Tibial artery (tissue), 4 donors: ENCODE measurements at regions not wholly inside any gene's neighbourhood (a gene's known extent, or its start where the extent isn't known, plus 50 kb on each side); places are given as distances from the start of the nearest gene placed in this dataset.

Experiments
- DNase-seq, 2 donors: peaks; one replicate each; pipeline ENCODE4 v3.0.0-alpha.2; 2019
- H3K27ac ChIP-seq, 2 donors: fragments of 200-600 bp; sonication (generic) in 1 of 2; 1 replicate in 1 of 2; 2 replicates in 1 of 2; pipeline ENCODE4 v1.5.1; 2018 to 2019; ENCODE audit warnings: mild to moderate bottlenecking in 1 of 2
- H3K27me3 ChIP-seq, 2 donors: fragments of 200-600 bp; sonication (generic) in 1 of 2; one replicate each; pipeline versions ENCODE4 v1.5.1 to v1.6.0; 2016 to 2019
- H3K36me3 ChIP-seq, 3 donors: fragments of 200-600 bp; sonication (generic) in 2 of 3; one replicate each; pipeline ENCODE4 v1.5.1; 2016 to 2019; ENCODE audit warnings: mild to moderate bottlenecking in 2 of 3
- H3K4me1 ChIP-seq, 4 donors: fragments of 200-600 bp; sonication (generic) in 2 of 4; 1 replicate in 3 of 4; 2 replicates in 1 of 4; pipeline ENCODE4 v1.5.1; 2016 to 2019
- H3K4me3 ChIP-seq, 2 donors: fragments of 200-600 bp; sonication (generic) in 1 of 2; 1 replicate in 1 of 2; 2 replicates in 1 of 2; pipeline ENCODE4 v1.5.1; 2018 to 2019; ENCODE audit warnings: mild to moderate bottlenecking in 2 of 2
- H3K9me3 ChIP-seq, 3 donors: fragments of 200-600 bp; sonication (generic) in 1 of 3; one replicate each; pipeline ENCODE4 v1.5.1; 2016 to 2019
- intact Hi-C: fragments of 100-400 bp; cut with DNase I; formaldehyde crosslinking; loops from one replicate; pipeline ENCODE4 v1.15.0; 2023; ENCODE audit warnings: low total_unique reads
- TF ChIP-seq, protein P1 (sequence below), 2 experiments: fragments of 200-600 bp in 1 of 2; fragments of 450-650 bp in 1 of 2; IDR thresholded peaks; one replicate each; pipeline ENCODE4 v1.5.1; 2017 to 2019; ENCODE audit warnings: antibody characterized with exemption in 2 of 2, mild to moderate bottlenecking in 1 of 2, moderate library complexity in 1 of 2

DNA sequence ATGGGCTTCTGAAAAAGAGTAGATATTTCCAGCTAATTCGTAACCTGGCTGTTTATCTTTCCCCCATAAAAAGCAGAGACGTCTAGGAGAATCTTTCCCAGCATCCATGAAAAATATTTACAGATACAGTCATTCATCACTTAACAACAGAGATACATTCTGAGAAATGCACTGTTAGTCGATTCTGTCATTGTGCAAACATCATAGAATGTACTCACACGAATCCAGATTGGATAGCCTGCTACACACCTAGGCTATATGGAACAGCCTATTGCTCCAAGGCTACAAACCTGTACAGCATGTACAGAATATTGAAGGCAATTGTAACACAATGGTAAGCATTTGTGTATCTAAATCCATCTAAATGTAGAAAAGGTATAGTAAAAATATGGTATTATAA lies 530.2 kb upstream of the NBEA start:
- Histone ChIP-seq H3K4me1 (no peaks in the 10 kb centered on the region), H3K27ac (no peak overlapping the region), H3K27me3 (no peaks in the 10 kb centered on the region), H3K4me3 (no peak overlapping the region), H3K36me3 (no peaks in the 10 kb centered on the region), H3K9me3 (no peaks in the 10 kb centered on the region)
- intact Hi-C loops = no loop called here
- no peak for DNase-seq
- TF ChIP-seq, protein P1, sequence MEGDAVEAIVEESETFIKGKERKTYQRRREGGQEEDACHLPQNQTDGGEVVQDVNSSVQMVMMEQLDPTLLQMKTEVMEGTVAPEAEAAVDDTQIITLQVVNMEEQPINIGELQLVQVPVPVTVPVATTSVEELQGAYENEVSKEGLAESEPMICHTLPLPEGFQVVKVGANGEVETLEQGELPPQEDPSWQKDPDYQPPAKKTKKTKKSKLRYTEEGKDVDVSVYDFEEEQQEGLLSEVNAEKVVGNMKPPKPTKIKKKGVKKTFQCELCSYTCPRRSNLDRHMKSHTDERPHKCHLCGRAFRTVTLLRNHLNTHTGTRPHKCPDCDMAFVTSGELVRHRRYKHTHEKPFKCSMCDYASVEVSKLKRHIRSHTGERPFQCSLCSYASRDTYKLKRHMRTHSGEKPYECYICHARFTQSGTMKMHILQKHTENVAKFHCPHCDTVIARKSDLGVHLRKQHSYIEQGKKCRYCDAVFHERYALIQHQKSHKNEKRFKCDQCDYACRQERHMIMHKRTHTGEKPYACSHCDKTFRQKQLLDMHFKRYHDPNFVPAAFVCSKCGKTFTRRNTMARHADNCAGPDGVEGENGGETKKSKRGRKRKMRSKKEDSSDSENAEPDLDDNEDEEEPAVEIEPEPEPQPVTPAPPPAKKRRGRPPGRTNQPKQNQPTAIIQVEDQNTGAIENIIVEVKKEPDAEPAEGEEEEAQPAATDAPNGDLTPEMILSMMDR (IDR thresholded peaks at IDR 0.05) = no peak

GRCh38 chr13:34412295-34412694 lies 529.8 kb upstream of the NBEA start:
- H3K36me3 ChIP-seq = no peaks in the 10 kb centered on the region
- DNase-seq = no peak
- H3K27ac ChIP-seq = no peak overlapping the region
- no peaks in the 10 kb centered on the region for H3K27me3 ChIP-seq
- H3K4me3 ChIP-seq = no peak overlapping the region
- no peaks in the 10 kb centered on the region for H3K4me1 ChIP-seq
- intact Hi-C loops = no loop called here
- TF ChIP-seq, protein P1 (IDR thresholded peaks at IDR 0.05) = no peak
- no peaks in the 10 kb centered on the region for H3K9me3 ChIP-seq

GRCh38 chr13:34412817-34413375 lies 529.2 kb upstream of the NBEA start:
- H3K4me1 ChIP-seq = no peaks in the 10 kb centered on the region
- TF ChIP-seq, protein P1 (IDR thresholded peaks at IDR 0.05) = no peak
- intact Hi-C loops = no loop called here
- no peak overlapping the region for H3K27ac ChIP-seq
- H3K27me3 ChIP-seq = no peaks in the 10 kb centered on the region
- H3K9me3 ChIP-seq = no peaks in the 10 kb centered on the region
- H3K4me3 ChIP-seq = no peak overlapping the region
- DNase-seq = no peak
- H3K36me3 ChIP-seq = no peaks in the 10 kb centered on the region

- Histone ChIP-seq H3K4me1 (no peaks in the 10 kb centered on the region), H3K36me3 (no peaks in the 10 kb centered on the region), H3K9me3 (no peaks in the 10 kb centered on the region), H3K27ac (no peak overlapping the region), H3K27me3 (no peaks in the 10 kb centered on the region), H3K4me3 (no peak overlapping the region)
- TF ChIP-seq, protein P1 (IDR thresholded peaks at IDR 0.05) = no peak
- intact Hi-C loops = no loop called here
- no peak for DNase-seq
These were observed 528.4 kb upstream of the NBEA start for GRCh38 chr13:34413538-34414210.

DNA sequence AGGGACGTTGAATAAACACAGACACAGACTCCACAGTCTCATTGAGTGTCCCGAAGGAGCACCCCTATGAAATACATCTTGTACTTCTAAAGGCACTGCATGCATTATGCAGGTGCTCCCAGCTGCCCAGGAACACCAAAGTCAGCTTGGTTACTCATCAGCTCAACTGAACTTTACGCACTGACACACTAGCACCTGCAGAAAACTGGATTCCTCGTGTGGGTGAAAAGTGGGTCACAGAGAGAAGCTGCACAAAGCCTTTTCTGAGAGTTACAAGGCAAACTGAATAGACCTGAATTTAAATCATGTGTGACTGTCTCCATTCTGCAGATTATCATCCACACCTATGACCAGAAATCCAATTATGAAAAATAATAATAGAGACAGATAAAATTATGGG lies 527.5 kb upstream of the NBEA start:
- DNase-seq = no peak
- no peaks in the 10 kb centered on the region for H3K4me1 ChIP-seq
- no peak overlapping the region for H3K4me3 ChIP-seq
- TF ChIP-seq, protein P1 (IDR thresholded peaks at IDR 0.05) = no peak
- H3K27ac ChIP-seq = no peak overlapping the region
- no peaks in the 10 kb centered on the region for H3K9me3 ChIP-seq
- H3K36me3 ChIP-seq = no peaks in the 10 kb centered on the region
- H3K27me3 ChIP-seq = no peaks in the 10 kb centered on the region
- intact Hi-C loops = no loop called here
